Neural progenitor cell (in vitro differentiated cells): ENCODE measurements at regions not wholly inside any gene's neighbourhood (a gene's known extent, or its start where the extent isn't known, plus 50 kb on each side); places are given as distances from the start of the nearest gene placed in this dataset.

Experiments used
- EZH2 ChIP-seq: fragments of 200-600 bp; sonication (generic); IDR thresholded peaks from 2 replicates; pipeline ENCODE4 v1.6.1; 2017; ENCODE audit warnings: antibody characterized with exemption, mild to moderate bottlenecking, moderate library complexity
- EZH2phosphoT487 ChIP-seq: fragments of 200-600 bp; sonication (generic); IDR thresholded peaks from 2 replicates; pipeline ENCODE4 v1.6.1; 2017; ENCODE audit warnings: antibody characterized with exemption
- TF ChIP-seq, protein P1 (sequence below): fragments of 200-600 bp; sonication (generic); IDR thresholded peaks from 2 replicates; pipeline ENCODE4 v1.5.1; 2017; ENCODE audit warnings: antibody characterized with exemption, mild to moderate bottlenecking

DNA sequence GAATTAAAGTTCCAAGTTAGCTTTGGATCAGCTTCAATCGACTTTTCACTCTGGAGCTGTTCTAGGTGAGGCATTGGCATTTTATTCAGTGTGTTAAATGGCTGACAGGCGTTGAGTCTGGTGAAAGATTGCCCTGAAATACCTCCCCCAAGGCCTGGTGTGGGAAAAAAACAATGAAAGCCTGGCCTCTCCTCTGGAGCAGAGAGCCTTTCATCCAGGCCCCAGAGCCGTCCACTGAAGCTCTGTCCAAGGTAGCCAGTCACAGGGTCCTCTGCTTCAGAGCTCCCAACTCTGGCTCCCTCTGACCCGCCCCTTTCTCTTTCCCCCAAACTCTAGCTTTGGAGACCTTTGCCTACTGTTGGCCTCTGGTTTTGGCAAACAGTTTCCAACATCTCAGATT, 123.6 kb upstream of the CRHR1 start:
- TF ChIP-seq, protein P1, sequence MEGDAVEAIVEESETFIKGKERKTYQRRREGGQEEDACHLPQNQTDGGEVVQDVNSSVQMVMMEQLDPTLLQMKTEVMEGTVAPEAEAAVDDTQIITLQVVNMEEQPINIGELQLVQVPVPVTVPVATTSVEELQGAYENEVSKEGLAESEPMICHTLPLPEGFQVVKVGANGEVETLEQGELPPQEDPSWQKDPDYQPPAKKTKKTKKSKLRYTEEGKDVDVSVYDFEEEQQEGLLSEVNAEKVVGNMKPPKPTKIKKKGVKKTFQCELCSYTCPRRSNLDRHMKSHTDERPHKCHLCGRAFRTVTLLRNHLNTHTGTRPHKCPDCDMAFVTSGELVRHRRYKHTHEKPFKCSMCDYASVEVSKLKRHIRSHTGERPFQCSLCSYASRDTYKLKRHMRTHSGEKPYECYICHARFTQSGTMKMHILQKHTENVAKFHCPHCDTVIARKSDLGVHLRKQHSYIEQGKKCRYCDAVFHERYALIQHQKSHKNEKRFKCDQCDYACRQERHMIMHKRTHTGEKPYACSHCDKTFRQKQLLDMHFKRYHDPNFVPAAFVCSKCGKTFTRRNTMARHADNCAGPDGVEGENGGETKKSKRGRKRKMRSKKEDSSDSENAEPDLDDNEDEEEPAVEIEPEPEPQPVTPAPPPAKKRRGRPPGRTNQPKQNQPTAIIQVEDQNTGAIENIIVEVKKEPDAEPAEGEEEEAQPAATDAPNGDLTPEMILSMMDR: no peak
- no peak for TF ChIP-seq EZH2phosphoT487
- no peak for TF ChIP-seq EZH2
